Neural cell (in vitro differentiated cells): ENCODE measurements at regions not wholly inside any gene's neighbourhood (a gene's known extent, or its start where the extent isn't known, plus 50 kb on each side); places are given as distances from the start of the nearest gene placed in this dataset.

Experiments used
- H2AFZ ChIP-seq: fragments of 200-600, 300-800 bp; sonication (generic), shearing (Covaris generic); 2 replicates; pipeline ENCODE4 v1.6.0; 2014; ENCODE audit warnings: low read depth, mild to moderate bottlenecking, antibody characterized with exemption, low read length, moderate library complexity
- H3F3A ChIP-seq: fragments of 200-600 bp; shearing (Covaris generic); 2 replicates; pipeline ENCODE4 v1.6.1; 2016; ENCODE audit warnings: mild to moderate bottlenecking, moderate library complexity, mixed read lengths, antibody characterized with exemption, low read length; ENCODE audit not compliant: insufficient read depth, poor library complexity, severe bottlenecking
- H3K27ac ChIP-seq: fragments of 200-600, 300-800 bp; sonication (generic), shearing (Covaris generic); 2 replicates; pipeline ENCODE4 v1.5.1; 2014; ENCODE audit warnings: mild to moderate bottlenecking, low read length, moderate library complexity
- H3K27me3 ChIP-seq: fragments of 300-800, 200-600 bp; sonication (generic), shearing (Covaris generic); 2 replicates; pipeline ENCODE4 v1.6.0; 2014; ENCODE audit warnings: mild to moderate bottlenecking, low read depth, low read length, moderate library complexity; ENCODE audit not compliant: insufficient read depth
- H3K36me3 ChIP-seq: fragments of 300-800, 200-600 bp; sonication (generic), shearing (Covaris generic); 2 replicates; pipeline ENCODE4 v1.5.1; 2014; ENCODE audit warnings: mild to moderate bottlenecking, antibody characterized with exemption, low read length, moderate library complexity; ENCODE audit not compliant: insufficient read depth
- H3K4me2 ChIP-seq: fragments of 300-800, 200-600 bp; sonication (generic), shearing (Covaris generic); 2 replicates; pipeline ENCODE4 v1.6.0; 2014; ENCODE audit warnings: mild to moderate bottlenecking, low read length
- H3K4me3 ChIP-seq: fragments of 300-800, 200-600 bp; sonication (generic), shearing (Covaris generic); 2 replicates; pipeline ENCODE4 v1.5.1; 2014; ENCODE audit warnings: mild to moderate bottlenecking, low read length, moderate library complexity
- H3K79me2 ChIP-seq: fragments of 200-600 bp; shearing (Covaris generic); replicated peaks from 2 replicates; pipeline ENCODE4 v1.6.0; 2014; ENCODE audit warnings: mild to moderate bottlenecking, low read length, moderate library complexity; ENCODE audit not compliant: insufficient read depth
- H3K9ac ChIP-seq: fragments of 300-800, 200-600 bp; sonication (generic), shearing (Covaris generic); 2 replicates; pipeline ENCODE4 v1.6.1; 2016; ENCODE audit warnings: mild to moderate bottlenecking, low read length, mixed read lengths
- H3K9me2 ChIP-seq: fragments of 200-600 bp; shearing (Covaris generic); 2 replicates; pipeline ENCODE4 v1.6.1; 2016; ENCODE audit warnings: mild to moderate bottlenecking, low read length, mixed read lengths; ENCODE audit not compliant: insufficient read depth
- H3K9me3 ChIP-seq: fragments of 200-600, 300-800 bp; sonication (generic), shearing (Covaris generic); 2 replicates; pipeline ENCODE4 v1.6.1; 2016; ENCODE audit warnings: mild to moderate bottlenecking, mixed run types, low read length, moderate library complexity, mixed read lengths
- H4K20me1 ChIP-seq: fragments of 200-600 bp; shearing (Covaris generic); 2 replicates; pipeline ENCODE4 v1.6.1; 2016; ENCODE audit warnings: mild to moderate bottlenecking, mixed run types; ENCODE audit not compliant: insufficient read depth
- EP300 ChIP-seq: fragments of 450-650 bp; conservative IDR thresholded peaks from 2 replicates; pipeline ENCODE4 v1.6.1; 2014; ENCODE audit warnings: antibody characterized with exemption, mild to moderate bottlenecking, moderate library complexity; ENCODE audit not compliant: poor library complexity, severe bottlenecking
- EZH2 ChIP-seq: fragments of 200-600, 300-800 bp; shearing (Covaris generic), sonication (generic); IDR thresholded peaks from 2 replicates; pipeline ENCODE4 v1.6.1; 2014; ENCODE audit warnings: antibody characterized with exemption, low read length, borderline replicate concordance, mild to moderate bottlenecking; ENCODE audit not compliant: insufficient read depth, poor library complexity, severe bottlenecking
- MXI1 ChIP-seq: fragments of 450-650 bp; conservative IDR thresholded peaks from 2 replicates; pipeline ENCODE4 v1.6.1; 2014; ENCODE audit warnings: antibody characterized with exemption, mild to moderate bottlenecking; ENCODE audit not compliant: poor library complexity, severe bottlenecking
- POLR2AphosphoS5 ChIP-seq: IDR thresholded peaks from 2 replicates; pipeline ENCODE4 v1.6.1; 2012
- RAD21 ChIP-seq: fragments of 450-650 bp; conservative IDR thresholded peaks from 2 replicates; pipeline ENCODE4 v1.6.1; 2014; ENCODE audit warnings: antibody characterized with exemption, mild to moderate bottlenecking, moderate library complexity
- SMC3 ChIP-seq: fragments of 450-650 bp; conservative IDR thresholded peaks from 2 replicates; pipeline ENCODE4 v1.6.1; 2014; ENCODE audit warnings: antibody characterized with exemption, mild to moderate bottlenecking, moderate library complexity; ENCODE audit not compliant: poor library complexity
- TAF1 ChIP-seq: IDR thresholded peaks from 2 replicates; pipeline ENCODE4 v1.6.1; 2012; ENCODE audit warnings: low read depth
- TF ChIP-seq, protein P1 (sequence below): IDR thresholded peaks from 2 replicates; pipeline ENCODE4 v1.6.1; 2012; ENCODE audit warnings: borderline replicate concordance
- TF ChIP-seq, protein P2 (sequence below): fragments of 450-650 bp; IDR thresholded peaks from 2 replicates; pipeline ENCODE4 v1.5.1; 2014; ENCODE audit warnings: antibody characterized with exemption, mild to moderate bottlenecking, moderate library complexity; ENCODE audit not compliant: poor library complexity, severe bottlenecking

DNA sequence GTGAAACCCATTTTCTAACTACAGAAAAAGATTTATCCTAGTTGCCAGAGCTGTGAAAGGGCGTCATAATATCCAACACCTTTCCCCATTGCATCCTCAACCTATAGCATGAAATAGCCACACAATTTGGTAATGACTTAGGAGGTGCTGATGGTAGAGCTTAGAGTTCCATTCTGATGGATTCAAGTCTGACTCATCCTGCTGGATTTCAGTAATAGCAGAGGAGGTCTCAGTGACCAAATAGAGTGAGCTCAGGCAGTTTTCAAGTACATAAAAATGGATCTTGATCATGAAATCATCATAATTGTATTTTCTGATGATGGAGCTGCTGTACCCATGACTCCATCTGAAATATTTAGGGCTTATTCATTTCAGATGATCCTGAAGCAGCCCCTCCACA is 270.7 kb upstream of the KLHL29 start:
- H3K4me2 ChIP-seq, result no peak overlapping the region
- H4K20me1 ChIP-seq, result no peaks in the 10 kb centered on the region
- H3F3A ChIP-seq, result no peaks in the 10 kb centered on the region
- no peak overlapping the region for H3K27ac ChIP-seq
- no peaks in the 10 kb centered on the region for H3K79me2 ChIP-seq
- H2AFZ ChIP-seq, result no peak overlapping the region
- H3K4me3 ChIP-seq, result no peak overlapping the region
- H3K9me2 ChIP-seq, result no peaks in the 10 kb centered on the region
- no peak overlapping the region for H3K9ac ChIP-seq
- no peaks in the 10 kb centered on the region for H3K9me3 ChIP-seq
- H3K27me3 ChIP-seq, result no peaks in the 10 kb centered on the region
- TF ChIP-seq SMC3, result no peak
- no peak for TF ChIP-seq RAD21
- TF ChIP-seq TAF1, result no peak
- TF ChIP-seq, protein P1, sequence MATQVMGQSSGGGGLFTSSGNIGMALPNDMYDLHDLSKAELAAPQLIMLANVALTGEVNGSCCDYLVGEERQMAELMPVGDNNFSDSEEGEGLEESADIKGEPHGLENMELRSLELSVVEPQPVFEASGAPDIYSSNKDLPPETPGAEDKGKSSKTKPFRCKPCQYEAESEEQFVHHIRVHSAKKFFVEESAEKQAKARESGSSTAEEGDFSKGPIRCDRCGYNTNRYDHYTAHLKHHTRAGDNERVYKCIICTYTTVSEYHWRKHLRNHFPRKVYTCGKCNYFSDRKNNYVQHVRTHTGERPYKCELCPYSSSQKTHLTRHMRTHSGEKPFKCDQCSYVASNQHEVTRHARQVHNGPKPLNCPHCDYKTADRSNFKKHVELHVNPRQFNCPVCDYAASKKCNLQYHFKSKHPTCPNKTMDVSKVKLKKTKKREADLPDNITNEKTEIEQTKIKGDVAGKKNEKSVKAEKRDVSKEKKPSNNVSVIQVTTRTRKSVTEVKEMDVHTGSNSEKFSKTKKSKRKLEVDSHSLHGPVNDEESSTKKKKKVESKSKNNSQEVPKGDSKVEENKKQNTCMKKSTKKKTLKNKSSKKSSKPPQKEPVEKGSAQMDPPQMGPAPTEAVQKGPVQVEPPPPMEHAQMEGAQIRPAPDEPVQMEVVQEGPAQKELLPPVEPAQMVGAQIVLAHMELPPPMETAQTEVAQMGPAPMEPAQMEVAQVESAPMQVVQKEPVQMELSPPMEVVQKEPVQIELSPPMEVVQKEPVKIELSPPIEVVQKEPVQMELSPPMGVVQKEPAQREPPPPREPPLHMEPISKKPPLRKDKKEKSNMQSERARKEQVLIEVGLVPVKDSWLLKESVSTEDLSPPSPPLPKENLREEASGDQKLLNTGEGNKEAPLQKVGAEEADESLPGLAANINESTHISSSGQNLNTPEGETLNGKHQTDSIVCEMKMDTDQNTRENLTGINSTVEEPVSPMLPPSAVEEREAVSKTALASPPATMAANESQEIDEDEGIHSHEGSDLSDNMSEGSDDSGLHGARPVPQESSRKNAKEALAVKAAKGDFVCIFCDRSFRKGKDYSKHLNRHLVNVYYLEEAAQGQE, result no peak
- TF ChIP-seq MXI1, result no peak
- TF ChIP-seq EZH2, result no peak
- TF ChIP-seq, protein P2, sequence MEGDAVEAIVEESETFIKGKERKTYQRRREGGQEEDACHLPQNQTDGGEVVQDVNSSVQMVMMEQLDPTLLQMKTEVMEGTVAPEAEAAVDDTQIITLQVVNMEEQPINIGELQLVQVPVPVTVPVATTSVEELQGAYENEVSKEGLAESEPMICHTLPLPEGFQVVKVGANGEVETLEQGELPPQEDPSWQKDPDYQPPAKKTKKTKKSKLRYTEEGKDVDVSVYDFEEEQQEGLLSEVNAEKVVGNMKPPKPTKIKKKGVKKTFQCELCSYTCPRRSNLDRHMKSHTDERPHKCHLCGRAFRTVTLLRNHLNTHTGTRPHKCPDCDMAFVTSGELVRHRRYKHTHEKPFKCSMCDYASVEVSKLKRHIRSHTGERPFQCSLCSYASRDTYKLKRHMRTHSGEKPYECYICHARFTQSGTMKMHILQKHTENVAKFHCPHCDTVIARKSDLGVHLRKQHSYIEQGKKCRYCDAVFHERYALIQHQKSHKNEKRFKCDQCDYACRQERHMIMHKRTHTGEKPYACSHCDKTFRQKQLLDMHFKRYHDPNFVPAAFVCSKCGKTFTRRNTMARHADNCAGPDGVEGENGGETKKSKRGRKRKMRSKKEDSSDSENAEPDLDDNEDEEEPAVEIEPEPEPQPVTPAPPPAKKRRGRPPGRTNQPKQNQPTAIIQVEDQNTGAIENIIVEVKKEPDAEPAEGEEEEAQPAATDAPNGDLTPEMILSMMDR, result no peak
- no peak for TF ChIP-seq POLR2AphosphoS5
- TF ChIP-seq EP300, result no peak
- H3K36me3 ChIP-seq, result no peaks in the 10 kb centered on the region

DNA sequence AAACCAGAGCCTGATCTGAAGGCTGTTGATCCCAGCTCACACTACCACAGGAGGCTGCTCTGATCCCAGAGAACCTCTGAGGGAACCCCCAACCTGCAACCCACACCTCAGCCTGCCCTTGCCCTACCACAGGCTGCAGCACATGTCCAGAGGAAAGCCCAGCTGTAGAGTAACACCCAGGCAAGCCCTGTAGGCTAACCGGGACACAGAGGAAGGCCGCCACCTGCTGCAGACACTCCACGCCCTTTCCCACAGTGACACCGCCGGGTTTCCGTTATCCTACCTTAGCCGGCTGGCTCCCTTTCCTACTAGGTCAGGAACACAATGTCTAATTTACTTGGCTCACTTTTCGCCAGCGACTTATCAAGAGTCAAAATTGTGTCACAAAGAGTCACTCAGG is 266.7 kb upstream of the KLHL29 start:
- Histone ChIP-seq H3K4me3 (no peak overlapping the region), H2AFZ (no peak overlapping the region), H3K9me3 (no peaks in the 10 kb centered on the region), H3K9me2 (no peaks in the 10 kb centered on the region), H3F3A (no peaks in the 10 kb centered on the region), H3K79me2 (no peaks in the 10 kb centered on the region), H3K27ac (no peak overlapping the region), H3K36me3 (no peaks in the 10 kb centered on the region), H3K9ac (no peak overlapping the region), H3K27me3 (no peaks in the 10 kb centered on the region), H4K20me1 (no peaks in the 10 kb centered on the region), H3K4me2 (no peak overlapping the region)
- TF ChIP-seq SMC3 (no peak), POLR2AphosphoS5 (no peak), TAF1 (no peak), RAD21 (no peak), EZH2 (no peak), MXI1 (no peak), EP300 (no peak)
- TF ChIP-seq, protein P2, result no peak
- TF ChIP-seq, protein P1, result no peak
